ENCODE measurements at regions not wholly inside any gene's neighbourhood (a gene's known extent, or its start where the extent isn't known, plus 50 kb on each side); places are given as distances from the start of the nearest gene placed in this dataset.

- intact Hi-C loops (cut with micrococcal nuclease) = no loop called here
- Histone ChIP-seq H3K36me3 (ENCODE audit: control insufficient read depth in 2 of 3, insufficient read depth in 3 of 3, low read length in 3 of 3) (no peaks in the 10 kb centered on the region), H3K4me3 (ENCODE audit: low read length) (no peak overlapping the region), H3K9me3 (ENCODE audit: control insufficient read depth in 2 of 3, low read length in 3 of 3) (no peaks in the 10 kb centered on the region), H3K27ac (ENCODE audit: low read depth, low read length) (no peak overlapping the region), H3K4me1 (ENCODE audit: control insufficient read depth in 2 of 2, insufficient read depth in 2 of 2, low read length in 2 of 2) (no peaks in the 10 kb centered on the region), H3K27me3 (ENCODE audit: control insufficient read depth in 2 of 2, insufficient read depth in 2 of 2, low read length in 2 of 2) (no peaks in the 10 kb centered on the region)
- POLR2A ChIA-PET = no interaction called here
- DNase-seq = no peak
- H3K27me3 Mint-ChIP-seq = no peaks in the 10 kb centered on the region
- no peak for ATAC-seq
- no peak overlapping the region for H3K4me3 Mint-ChIP-seq
- H3K36me3 Mint-ChIP-seq = no peaks in the 10 kb centered on the region
- CTCF ChIA-PET = no interaction called here
- H3K27ac Mint-ChIP-seq = no peak overlapping the region
- no peaks in the 10 kb centered on the region for H3K4me1 Mint-ChIP-seq
- peaks cover 0 to 6% (median 0%) of the 10 kb centered on the region in 11 donors for H3K9me3 Mint-ChIP-seq
Observed at GRCh38 chr5:4089087-4089486, 493.5 kb downstream of the IRX1 start.

- H3K9me3 Mint-ChIP-seq = peaks cover 0 to 13% (median 2%) of the 10 kb centered on the region in 11 donors
- H3K27ac Mint-ChIP-seq = no peak overlapping the region
- H3K27me3 Mint-ChIP-seq = no peaks in the 10 kb centered on the region
- intact Hi-C loops (cut with micrococcal nuclease) = no loop called here
- CTCF ChIA-PET = no interaction called here
- Histone ChIP-seq H3K4me1 (ENCODE audit: control insufficient read depth in 2 of 2, insufficient read depth in 2 of 2, low read length in 2 of 2) (no peaks in the 10 kb centered on the region), H3K9me3 (ENCODE audit: control insufficient read depth in 2 of 3, low read length in 3 of 3) (no peaks in the 10 kb centered on the region), H3K36me3 (ENCODE audit: control insufficient read depth in 2 of 3, insufficient read depth in 3 of 3, low read length in 3 of 3) (no peaks in the 10 kb centered on the region), H3K27me3 (ENCODE audit: control insufficient read depth in 2 of 2, insufficient read depth in 2 of 2, low read length in 2 of 2) (no peaks in the 10 kb centered on the region), H3K4me3 (ENCODE audit: low read length) (no peak overlapping the region), H3K27ac (ENCODE audit: low read depth, low read length) (no peak overlapping the region)
- no peak for DNase-seq
- no peaks in the 10 kb centered on the region for H3K36me3 Mint-ChIP-seq
- H3K4me3 Mint-ChIP-seq = no peak overlapping the region
- H3K4me1 Mint-ChIP-seq = no peaks in the 10 kb centered on the region
- POLR2A ChIA-PET = no interaction called here
- no peak for ATAC-seq
Observed at GRCh38 chr5:4093236-4093635, 497.6 kb downstream of the IRX1 start.

- intact Hi-C loops (cut with micrococcal nuclease) = no loop called here
- H3K27ac ChIP-seq (ENCODE audit: low read depth, low read length) = no peak overlapping the region
- H3K27me3 ChIP-seq (ENCODE audit: control insufficient read depth in 2 of 2, insufficient read depth in 2 of 2, low read length in 2 of 2) = no peaks in the 10 kb centered on the region
- no peak for DNase-seq
- H3K9me3 Mint-ChIP-seq = peaks cover 0 to 13% (median 2%) of the 10 kb centered on the region in 11 donors
- ChIA-PET CTCF (no interaction called here), POLR2A (no interaction called here)
- H3K9me3 ChIP-seq (ENCODE audit: control insufficient read depth in 2 of 3, low read length in 3 of 3) = no peaks in the 10 kb centered on the region
- H3K4me3 ChIP-seq (ENCODE audit: low read length) = no peak overlapping the region
- H3K4me3 Mint-ChIP-seq = no peak overlapping the region
- H3K4me1 Mint-ChIP-seq = no peaks in the 10 kb centered on the region
- no peaks in the 10 kb centered on the region for H3K4me1 ChIP-seq (ENCODE audit: control insufficient read depth in 2 of 2, insufficient read depth in 2 of 2, low read length in 2 of 2)
- ATAC-seq = no peak
- no peaks in the 10 kb centered on the region for H3K36me3 Mint-ChIP-seq
- H3K27me3 Mint-ChIP-seq = no peaks in the 10 kb centered on the region
- H3K27ac Mint-ChIP-seq = no peak overlapping the region
- no peaks in the 10 kb centered on the region for H3K36me3 ChIP-seq (ENCODE audit: control insufficient read depth in 2 of 3, insufficient read depth in 3 of 3, low read length in 3 of 3)
Observed at GRCh38 chr5:4093970-4094369, 498.3 kb downstream of the IRX1 start.

DNA sequence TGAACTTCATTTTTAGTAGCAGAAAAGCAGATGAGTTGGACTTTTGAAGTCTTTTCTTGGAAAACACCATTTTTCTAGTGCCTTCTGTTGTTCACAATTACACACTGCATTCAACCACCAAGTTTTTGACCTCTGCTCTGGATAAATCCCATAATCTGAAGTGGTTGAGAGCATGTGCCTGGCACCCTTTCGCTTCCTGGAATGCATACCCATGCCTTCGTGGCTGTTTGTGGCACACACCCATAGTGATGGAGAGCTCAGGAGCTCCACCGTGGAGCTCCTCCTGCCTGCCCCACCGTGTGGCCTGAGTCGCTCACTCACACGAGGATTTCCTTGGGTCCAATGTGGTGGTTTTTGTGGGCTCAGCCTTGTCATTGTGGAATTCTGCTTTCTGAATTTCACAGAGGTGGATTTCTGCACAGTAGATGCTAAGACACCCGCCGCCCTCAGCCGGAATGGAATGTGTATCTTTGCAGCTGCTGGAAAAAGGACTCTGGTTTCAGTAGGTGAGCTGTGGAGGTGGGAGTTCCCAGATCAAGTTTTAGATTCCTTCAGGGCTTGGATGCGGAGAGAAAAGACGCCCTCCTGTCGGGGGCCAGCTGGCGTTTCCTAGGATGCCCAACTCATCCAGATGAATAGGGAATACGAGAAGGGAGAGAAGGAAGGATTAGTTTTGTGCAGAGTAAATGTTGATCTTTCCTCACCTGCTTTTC is 500.4 kb downstream of the IRX1 start:
- no peak for ATAC-seq
- CTCF ChIA-PET = no interaction called here

GRCh38 chr5:4097199-4097598 is 501.6 kb downstream of the IRX1 start:
- CTCF ChIA-PET = no interaction called here
- intact Hi-C loops (cut with micrococcal nuclease) = no loop called here

More for the DNA sequence above, 500.4 kb downstream of the IRX1 start:
- H3K9me3 ChIP-seq (ENCODE audit: control insufficient read depth in 2 of 3, low read length in 3 of 3) = no peaks in the 10 kb centered on the region
- POLR2A ChIA-PET = no interaction called here
- intact Hi-C loops (cut with micrococcal nuclease) = no loop called here
- H3K36me3 ChIP-seq (ENCODE audit: control insufficient read depth in 2 of 3, insufficient read depth in 3 of 3, low read length in 3 of 3) = no peaks in the 10 kb centered on the region
- H3K27ac ChIP-seq (ENCODE audit: low read depth, low read length) = no peak overlapping the region
- H3K27ac Mint-ChIP-seq = no peak overlapping the region
- no peaks in the 10 kb centered on the region for H3K4me1 Mint-ChIP-seq
- H3K4me1 ChIP-seq (ENCODE audit: control insufficient read depth in 2 of 2, insufficient read depth in 2 of 2, low read length in 2 of 2) = no peaks in the 10 kb centered on the region
- no peak overlapping the region for H3K4me3 Mint-ChIP-seq
- H3K4me3 ChIP-seq (ENCODE audit: low read length) = no peak overlapping the region
- H3K36me3 Mint-ChIP-seq = no peaks in the 10 kb centered on the region
- DNase-seq = no peak
- H3K27me3 Mint-ChIP-seq = no peaks in the 10 kb centered on the region
- H3K27me3 ChIP-seq (ENCODE audit: control insufficient read depth in 2 of 2, insufficient read depth in 2 of 2, low read length in 2 of 2) = no peaks in the 10 kb centered on the region
- H3K9me3 Mint-ChIP-seq = peaks cover 0 to 13% (median 3%) of the 10 kb centered on the region in 11 donors

DNA sequence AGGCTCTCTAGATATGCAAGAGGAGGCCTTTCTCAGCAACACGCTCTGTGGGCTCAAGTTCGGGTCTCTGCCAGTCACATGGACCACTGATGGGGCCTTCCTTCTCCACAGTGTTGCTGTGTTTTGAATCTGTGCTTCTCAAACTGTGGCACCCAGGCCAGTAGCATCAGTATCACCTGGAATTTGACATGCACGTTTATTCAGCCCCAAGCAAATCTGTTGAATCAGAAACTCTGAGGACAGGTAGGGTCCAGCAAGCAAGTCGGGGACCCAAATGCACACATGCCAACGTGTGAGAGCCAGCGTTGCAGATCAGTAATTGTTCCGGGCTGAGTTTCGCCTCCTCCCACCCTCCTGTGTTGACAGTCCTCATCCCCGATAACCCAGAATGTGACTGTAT is 502.6 kb downstream of the IRX1 start:
- intact Hi-C loops (cut with micrococcal nuclease) = no loop called here
- H3K9me3 Mint-ChIP-seq = peaks cover 0 to 13% (median 3%) of the 10 kb centered on the region in 11 donors
- H3K4me1 Mint-ChIP-seq = no peaks in the 10 kb centered on the region
- H3K27ac Mint-ChIP-seq = no peak overlapping the region
- Histone ChIP-seq H3K4me3 (ENCODE audit: low read length) (no peak overlapping the region), H3K27ac (ENCODE audit: low read depth, low read length) (no peak overlapping the region), H3K4me1 (ENCODE audit: control insufficient read depth in 2 of 2, insufficient read depth in 2 of 2, low read length in 2 of 2) (no peaks in the 10 kb centered on the region), H3K9me3 (ENCODE audit: control insufficient read depth in 2 of 3, low read length in 3 of 3) (no peaks in the 10 kb centered on the region), H3K36me3 (ENCODE audit: control insufficient read depth in 2 of 3, insufficient read depth in 3 of 3, low read length in 3 of 3) (no peaks in the 10 kb centered on the region), H3K27me3 (ENCODE audit: control insufficient read depth in 2 of 2, insufficient read depth in 2 of 2, low read length in 2 of 2) (no peaks in the 10 kb centered on the region)
- no peak overlapping the region for H3K4me3 Mint-ChIP-seq
- DNase-seq (no peak), ATAC-seq (no peak)
- POLR2A ChIA-PET = no interaction called here
- H3K27me3 Mint-ChIP-seq = no peaks in the 10 kb centered on the region
- CTCF ChIA-PET = no interaction called here
- H3K36me3 Mint-ChIP-seq = no peaks in the 10 kb centered on the region

More at GRCh38 chr5:4097199-4097598, 501.6 kb downstream of the IRX1 start:
- H3K27me3 Mint-ChIP-seq = no peaks in the 10 kb centered on the region
- H3K36me3 ChIP-seq (ENCODE audit: control insufficient read depth in 2 of 3, insufficient read depth in 3 of 3, low read length in 3 of 3) = no peaks in the 10 kb centered on the region
- peaks cover 0 to 12% (median 3%) of the 10 kb centered on the region in 11 donors for H3K9me3 Mint-ChIP-seq
- H3K27me3 ChIP-seq (ENCODE audit: control insufficient read depth in 2 of 2, insufficient read depth in 2 of 2, low read length in 2 of 2) = no peaks in the 10 kb centered on the region
- POLR2A ChIA-PET = no interaction called here
- no peak overlapping the region for H3K4me3 ChIP-seq (ENCODE audit: low read length)
- no peak overlapping the region for H3K27ac ChIP-seq (ENCODE audit: low read depth, low read length)
- H3K9me3 ChIP-seq (ENCODE audit: control insufficient read depth in 2 of 3, low read length in 3 of 3) = no peaks in the 10 kb centered on the region
- no peak overlapping the region for H3K4me3 Mint-ChIP-seq
- no peaks in the 10 kb centered on the region for H3K4me1 Mint-ChIP-seq
- DNase-seq (no peak), ATAC-seq (no peak)
- no peaks in the 10 kb centered on the region for H3K4me1 ChIP-seq (ENCODE audit: control insufficient read depth in 2 of 2, insufficient read depth in 2 of 2, low read length in 2 of 2)
- H3K36me3 Mint-ChIP-seq = no peaks in the 10 kb centered on the region
- no peak overlapping the region for H3K27ac Mint-ChIP-seq

DNA sequence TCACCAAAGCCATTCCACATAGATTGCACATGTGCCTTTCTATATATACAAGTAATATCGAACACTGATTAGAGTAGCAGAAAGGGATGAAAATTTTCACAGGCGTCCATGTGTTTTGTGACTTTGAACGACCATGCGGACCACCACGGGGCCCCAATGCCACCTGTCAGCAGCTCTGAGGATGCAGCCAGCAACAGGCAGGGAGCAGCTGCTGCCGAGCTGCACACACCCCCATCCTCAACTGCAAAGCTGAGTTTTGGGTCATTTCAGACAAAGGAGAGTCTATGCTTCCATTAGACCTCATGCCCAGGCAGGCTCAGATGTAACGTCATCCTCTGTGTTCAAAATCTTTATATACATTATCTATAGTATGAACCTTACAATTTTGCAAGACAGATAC is 503.8 kb downstream of the IRX1 start:
- no peaks in the 10 kb centered on the region for H3K36me3 ChIP-seq (ENCODE audit: control insufficient read depth in 2 of 3, insufficient read depth in 3 of 3, low read length in 3 of 3)
- H3K4me3 Mint-ChIP-seq = no peak overlapping the region
- no peaks in the 10 kb centered on the region for H3K27me3 Mint-ChIP-seq
- POLR2A ChIA-PET = no interaction called here
- no peak overlapping the region for H3K27ac ChIP-seq (ENCODE audit: low read depth, low read length)
- H3K4me1 Mint-ChIP-seq = no peaks in the 10 kb centered on the region
- H3K9me3 ChIP-seq (ENCODE audit: control insufficient read depth in 2 of 3, low read length in 3 of 3) = no peaks in the 10 kb centered on the region
- no peak overlapping the region for H3K4me3 ChIP-seq (ENCODE audit: low read length)
- H3K36me3 Mint-ChIP-seq = no peaks in the 10 kb centered on the region
- ATAC-seq = no peak
- CTCF ChIA-PET = no interaction called here
- no peaks in the 10 kb centered on the region for H3K4me1 ChIP-seq (ENCODE audit: control insufficient read depth in 2 of 2, insufficient read depth in 2 of 2, low read length in 2 of 2)
- no peak overlapping the region for H3K27ac Mint-ChIP-seq
- intact Hi-C loops (cut with micrococcal nuclease) = no loop called here
- H3K9me3 Mint-ChIP-seq = peaks cover 0 to 10% (median 2%) of the 10 kb centered on the region in 11 donors
- no peak for DNase-seq
- no peaks in the 10 kb centered on the region for H3K27me3 ChIP-seq (ENCODE audit: control insufficient read depth in 2 of 2, insufficient read depth in 2 of 2, low read length in 2 of 2)
